ENCODE measurements at regions not wholly inside any gene's neighbourhood (a gene's known extent, or its start where the extent isn't known, plus 50 kb on each side); places are given as distances from the start of the nearest gene placed in this dataset.

DNA sequence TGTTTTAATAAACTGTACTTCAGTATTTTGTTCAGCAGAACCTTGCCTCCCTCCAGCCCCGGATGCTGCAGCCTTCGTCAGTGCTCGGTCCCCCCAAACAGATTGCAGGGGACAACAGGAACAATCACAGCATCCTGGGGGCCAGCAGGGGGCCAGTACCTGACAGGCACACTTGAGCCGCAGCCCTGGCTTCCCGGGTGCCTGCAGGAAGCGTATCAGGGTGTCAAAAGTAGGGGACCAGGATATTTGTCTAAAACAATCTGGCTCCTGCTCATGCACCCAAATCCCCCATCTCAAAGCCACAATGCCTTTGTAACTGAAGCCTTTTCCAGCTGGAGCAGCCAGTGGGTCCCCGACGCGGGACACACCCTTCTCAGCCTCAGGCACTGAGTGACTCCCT lies 167.5 kb upstream of the TSHZ3 start (continued):
- no peak; a peak in 1 of 4 replicates for TF ChIP-seq RAD21 (IDR thresholded peaks at IDR 0.05 in 1 of 2, conservative IDR thresholded peaks at IDR 0.05 in 1 of 2; ENCODE audit: low read depth in 2 of 2, low read length in 2 of 2)
- no peak for TF ChIP-seq KDM1A (IDR thresholded peaks at IDR 0.05; ENCODE audit: borderline replicate concordance, low read length)
- TF ChIP-seq SUZ12 (IDR thresholded peaks at IDR 0.05; ENCODE audit: low read length) = no peak
- no peak for TF ChIP-seq CBX5 (IDR thresholded peaks at IDR 0.05; ENCODE audit: low read depth, low read length)
- no peak for TF ChIP-seq BRCA1 (IDR thresholded peaks at IDR 0.05; ENCODE audit: low read depth, low read length)
- no peak for TF ChIP-seq TCF12 (IDR thresholded peaks at IDR 0.05; ENCODE audit: low read depth, low read length)
